Stimulated activated CD4-positive, alpha-beta T cell treated with anti-CD3 and anti-CD28 coated beads, Interleukin-4, amount 100 ng/mL, for 48 hours (primary cell): ENCODE measurements at regions not wholly inside any gene's neighbourhood (a gene's known extent, or its start where the extent isn't known, plus 50 kb on each side); places are given as distances from the start of the nearest gene placed in this dataset.
"Not testable (repeated sequence)": the region's sequence is repeated elsewhere in the genome, so short reads cannot be mapped to it uniquely, and the experiment has no call there.

Experiments used
- DNase-seq, 2 donors: peaks; one replicate each; pipeline ENCODE4 v3.0.0-alpha.2; 2020; ENCODE audit warnings: low read depth in 2 of 2

- DNase-seq: no peak
Observed at GRCh38 chr19:28444362-28444761, 768.6 kb downstream of the UQCRFS1 start.

- no peak for DNase-seq
Observed at GRCh38 chr19:28443361-28443760, 769.6 kb downstream of the UQCRFS1 start.

- no peak for DNase-seq
Observed at GRCh38 chr19:28437390-28438346, 775.3 kb downstream of the UQCRFS1 start.

- DNase-seq: no peak
Observed at GRCh38 chr19:28436320-28436719, 776.6 kb downstream of the UQCRFS1 start.

- no peak for DNase-seq
Observed at GRCh38 chr19:28435551-28436271, 777.2 kb downstream of the UQCRFS1 start.

- DNase-seq: not testable (repeated sequence)
Observed at GRCh38 chr19:28434794-28435193, 778.2 kb downstream of the UQCRFS1 start.

GRCh38 chr19:28434365-28434764, 778.6 kb downstream of the UQCRFS1 start:
- not testable (repeated sequence) for DNase-seq

GRCh38 chr19:28433166-28433565, 779.8 kb downstream of the UQCRFS1 start:
- not testable (repeated sequence) for DNase-seq

GRCh38 chr19:28430214-28430613, 782.7 kb downstream of the UQCRFS1 start:
- no peak for DNase-seq

GRCh38 chr19:28429356-28429755, 783.6 kb downstream of the UQCRFS1 start:
- no peak for DNase-seq

GRCh38 chr19:28428663-28429348, 784.1 kb downstream of the UQCRFS1 start:
- no peak for DNase-seq

GRCh38 chr19:28427376-28428083, 785.4 kb downstream of the UQCRFS1 start:
- DNase-seq: no peak

- no peak for DNase-seq
Observed at GRCh38 chr19:28426730-28427225, 786.2 kb downstream of the UQCRFS1 start.

GRCh38 chr19:28426110-28426729, 786.7 kb downstream of the UQCRFS1 start:
- no peak for DNase-seq

GRCh38 chr19:28425046-28425931, 787.7 kb downstream of the UQCRFS1 start:
- no peak for DNase-seq

GRCh38 chr19:28424662-28425045, 788.3 kb downstream of the UQCRFS1 start:
- DNase-seq: no peak

GRCh38 chr19:28424077-28424476, 788.9 kb downstream of the UQCRFS1 start:
- DNase-seq: no peak

- no peak for DNase-seq
Observed at GRCh38 chr19:28422791-28423650, 789.9 kb downstream of the UQCRFS1 start.

GRCh38 chr19:28422046-28422445, 790.9 kb downstream of the UQCRFS1 start:
- DNase-seq: no peak
